ENCODE measurements at regions not wholly inside any gene's neighbourhood (a gene's known extent, or its start where the extent isn't known, plus 50 kb on each side); places are given as distances from the start of the nearest gene placed in this dataset.

GRCh38 chr10:130824230-130825014, 487.1 kb downstream of the TCERG1L start:
- no peak overlapping the region for H3K9ac ChIP-seq (ENCODE audit: extremely low read depth, insufficient read length, low read length)
- H3K18ac ChIP-seq (ENCODE audit: insufficient read length, low read depth, low read length) = no peak overlapping the region
- H3K79me2 ChIP-seq (ENCODE audit: insufficient read depth, low read length) = no peaks in the 10 kb centered on the region
- H2BK12ac ChIP-seq (ENCODE audit: insufficient read length, low read depth, low read length) = no peak overlapping the region
- no peaks in the 10 kb centered on the region for H3K4me1 ChIP-seq (ENCODE audit: insufficient read depth, low read length)
- no peak overlapping the region for H2AFZ ChIP-seq (ENCODE audit: low read length)
- H3K23ac ChIP-seq (ENCODE audit: insufficient read length, low read depth, low read length) = no peak overlapping the region
- H3K14ac ChIP-seq (ENCODE audit: insufficient read depth, low read length) = no peak overlapping the region
- no peak overlapping the region for H3K4ac ChIP-seq (ENCODE audit: low read depth, low read length)
- no peaks in the 10 kb centered on the region for H3K79me1 ChIP-seq (ENCODE audit: insufficient read depth, low read depth, low read length, poor library complexity, severe bottlenecking)
- no CpG with 5 or more reads among the region's 4 CpGs for WGBS (ENCODE audit: extremely low coverage, insufficient read length, low lambda C conversion rate)
- H3K36me3 Mint-ChIP-seq (ENCODE audit: insufficient read depth in 1 of 3, low read depth in 3 of 3) = peaks cover 0 to 12% (median 6%) of the 10 kb centered on the region in 3 experiments; a peak in 3 of 7 replicates
- peaks cover 6% of the 10 kb centered on the region; the same call in 1 of the 2 replicates for H3K27me3 Mint-ChIP-seq (ENCODE audit: low read depth)
- H3K27me3 ChIP-seq (ENCODE audit: insufficient read depth, low read length) = no peaks in the 10 kb centered on the region
- H4K91ac ChIP-seq (ENCODE audit: insufficient read length, low read depth, low read length) = no peak overlapping the region
- no peaks in the 10 kb centered on the region for H3K9me3 ChIP-seq (ENCODE audit: control insufficient read depth, low read depth, low read length)
- H3K27ac ChIP-seq (ENCODE audit: insufficient read length, low read depth, low read length) = no peak overlapping the region
- no peak overlapping the region for H2BK20ac ChIP-seq (ENCODE audit: low read depth, low read length, poor library complexity, severe bottlenecking)
- H3K4me3 Mint-ChIP-seq = no peak overlapping the region
- H3K23me2 ChIP-seq (ENCODE audit: insufficient read length, low read depth, low read length, poor library complexity, severe bottlenecking) = no peaks in the 10 kb centered on the region
- no peak overlapping the region for H2BK120ac ChIP-seq (ENCODE audit: low read depth, low read length, poor library complexity, severe bottlenecking)
- no peak overlapping the region for H4K5ac ChIP-seq (ENCODE audit: insufficient read length, low read depth, low read length)
- no peak overlapping the region for H2BK15ac ChIP-seq (ENCODE audit: low read depth, low read length)
- peaks cover 20 to 21% of the 10 kb centered on the region in 2 experiments for H3K9me3 Mint-ChIP-seq
- H2AK5ac ChIP-seq (ENCODE audit: insufficient read length, low read length) = no peak overlapping the region
- DNase-seq = no peak
- H3T11ph ChIP-seq (ENCODE audit: low read length) = no peak overlapping the region
- no peaks in the 10 kb centered on the region for H4K20me1 ChIP-seq (ENCODE audit: control insufficient read depth, insufficient read depth, insufficient read length)
- no peak overlapping the region for H2BK5ac ChIP-seq (ENCODE audit: insufficient read length, low read length)
- no peak overlapping the region for H3K4me2 ChIP-seq (ENCODE audit: insufficient read depth, insufficient read length, low read length)
- no peak overlapping the region for H3K27ac Mint-ChIP-seq
- no peaks in the 10 kb centered on the region for H3K4me1 Mint-ChIP-seq
- TF ChIP-seq, protein P1, sequence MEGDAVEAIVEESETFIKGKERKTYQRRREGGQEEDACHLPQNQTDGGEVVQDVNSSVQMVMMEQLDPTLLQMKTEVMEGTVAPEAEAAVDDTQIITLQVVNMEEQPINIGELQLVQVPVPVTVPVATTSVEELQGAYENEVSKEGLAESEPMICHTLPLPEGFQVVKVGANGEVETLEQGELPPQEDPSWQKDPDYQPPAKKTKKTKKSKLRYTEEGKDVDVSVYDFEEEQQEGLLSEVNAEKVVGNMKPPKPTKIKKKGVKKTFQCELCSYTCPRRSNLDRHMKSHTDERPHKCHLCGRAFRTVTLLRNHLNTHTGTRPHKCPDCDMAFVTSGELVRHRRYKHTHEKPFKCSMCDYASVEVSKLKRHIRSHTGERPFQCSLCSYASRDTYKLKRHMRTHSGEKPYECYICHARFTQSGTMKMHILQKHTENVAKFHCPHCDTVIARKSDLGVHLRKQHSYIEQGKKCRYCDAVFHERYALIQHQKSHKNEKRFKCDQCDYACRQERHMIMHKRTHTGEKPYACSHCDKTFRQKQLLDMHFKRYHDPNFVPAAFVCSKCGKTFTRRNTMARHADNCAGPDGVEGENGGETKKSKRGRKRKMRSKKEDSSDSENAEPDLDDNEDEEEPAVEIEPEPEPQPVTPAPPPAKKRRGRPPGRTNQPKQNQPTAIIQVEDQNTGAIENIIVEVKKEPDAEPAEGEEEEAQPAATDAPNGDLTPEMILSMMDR (conservative IDR thresholded peaks at IDR 0.05) = no peak
- H3K56ac ChIP-seq (ENCODE audit: insufficient read length, low read depth, low read length) = no peak overlapping the region
- no peak overlapping the region for H4K8ac ChIP-seq (replicated peaks; ENCODE audit: insufficient read length, low read depth, low read length)

Measured in H9 (cell line).